Uterus (tissue), 3 donors: ENCODE measurements at regions not wholly inside any gene's neighbourhood (a gene's known extent, or its start where the extent isn't known, plus 50 kb on each side); places are given as distances from the start of the nearest gene placed in this dataset.

Experiments
- DNase-seq, 2 donors: peaks; one replicate each; pipeline ENCODE4 v3.0.0-alpha.2; 2019 to 2020
- H3K27ac ChIP-seq, 2 donors: fragments of 200-600 bp; sonication (generic); 1 replicate in 1 of 2; 2 replicates in 1 of 2; pipeline ENCODE4 v1.5.1; 2016 to 2018
- H3K27me3 ChIP-seq, 2 donors: fragments of 200-600 bp; sonication (generic); one replicate each; pipeline ENCODE4 v1.5.1; 2018 to 2019; ENCODE audit warnings: control low read depth in 1 of 2
- H3K36me3 ChIP-seq, 2 donors: fragments of 200-600 bp; sonication (generic); one replicate each; pipeline ENCODE4 v1.5.1; 2019; ENCODE audit warnings: control low read depth in 1 of 2
- H3K4me1 ChIP-seq, 2 donors: fragments of 200-600 bp; sonication (generic); one replicate each; pipeline ENCODE4 v1.5.1; 2018 to 2019; ENCODE audit warnings: control low read depth in 1 of 2
- H3K4me3 ChIP-seq, 2 donors: fragments of 200-600 bp; sonication (generic); 1 replicate in 1 of 2; 2 replicates in 1 of 2; pipeline ENCODE4 v1.5.1; 2018 to 2019; ENCODE audit warnings: mild to moderate bottlenecking in 1 of 2
- H3K9me3 ChIP-seq, 2 donors: fragments of 200-600 bp; sonication (generic); one replicate each; pipeline ENCODE4 v1.5.1; 2019; ENCODE audit warnings: control low read depth in 1 of 2
- CTCF ChIP-seq, 4 experiments: fragments of 200-600 bp in 2 of 4; fragments of 450-650 bp in 2 of 4; sonication (generic) in 2 of 4; IDR thresholded peaks; one replicate each; pipeline ENCODE4 v1.5.1; 2016 to 2019; ENCODE audit warnings: antibody characterized with exemption in 4 of 4, mild to moderate bottlenecking in 2 of 4, moderate library complexity in 1 of 4
- POLR2A ChIP-seq, 2 donors: fragments of 450-650 bp; IDR thresholded peaks; one replicate each; pipeline ENCODE4 v1.6.1; 2016; ENCODE audit warnings: antibody characterized with exemption in 2 of 2, mild to moderate bottlenecking in 1 of 2, moderate library complexity in 1 of 2
- intact Hi-C: fragments of 100-400 bp; cut with DNase I; formaldehyde crosslinking; loops from one replicate; pipeline ENCODE4 v1.15.1; 2023; ENCODE audit warnings: low total_unique reads
- donor health status: DM: yes; HTN: yes; CAD: no.

- Histone ChIP-seq H3K36me3 (no peaks in the 10 kb centered on the region), H3K27ac (no peak overlapping the region), H3K4me3 (no peak overlapping the region), H3K4me1 (no peaks in the 10 kb centered on the region), H3K27me3 (no peaks in the 10 kb centered on the region), H3K9me3 (no peaks in the 10 kb centered on the region)
- TF ChIP-seq POLR2A (IDR thresholded peaks at IDR 0.05) (no peak), CTCF (IDR thresholded peaks at IDR 0.05) (no peak)
- intact Hi-C loops: no loop called here
- no peak for DNase-seq
Observed at GRCh38 chr6:44621846-44622245, 234.3 kb downstream of the CDC5L start.

- H3K4me3 ChIP-seq: no peak overlapping the region
Observed at GRCh38 chr6:44622555-44622954, 235.0 kb downstream of the CDC5L start.

GRCh38 chr6:44622956-44623355, 235.4 kb downstream of the CDC5L start:
- no peaks in the 10 kb centered on the region for H3K9me3 ChIP-seq
- no peaks in the 10 kb centered on the region for H3K36me3 ChIP-seq
- no peaks in the 10 kb centered on the region for H3K27me3 ChIP-seq
- H3K27ac ChIP-seq: no peak overlapping the region
- intact Hi-C loops: no loop called here
- no peak for DNase-seq
- H3K4me1 ChIP-seq: no peaks in the 10 kb centered on the region
- no peak overlapping the region for H3K4me3 ChIP-seq
- TF ChIP-seq CTCF (IDR thresholded peaks at IDR 0.05) (no peak), POLR2A (IDR thresholded peaks at IDR 0.05) (no peak)

More at GRCh38 chr6:44622555-44622954, 235.0 kb downstream of the CDC5L start:
- no peak for TF ChIP-seq POLR2A (IDR thresholded peaks at IDR 0.05)
- no peak for TF ChIP-seq CTCF (IDR thresholded peaks at IDR 0.05)
- Histone ChIP-seq H3K4me1 (no peaks in the 10 kb centered on the region), H3K27ac (no peak overlapping the region), H3K9me3 (no peaks in the 10 kb centered on the region), H3K36me3 (no peaks in the 10 kb centered on the region), H3K27me3 (no peaks in the 10 kb centered on the region)
- intact Hi-C loops: no loop called here
- DNase-seq: no peak

- TF ChIP-seq POLR2A (IDR thresholded peaks at IDR 0.05) (no peak), CTCF (IDR thresholded peaks at IDR 0.05) (no peak)
- Histone ChIP-seq H3K36me3 (no peaks in the 10 kb centered on the region), H3K27me3 (no peaks in the 10 kb centered on the region), H3K4me3 (no peak overlapping the region), H3K27ac (no peak overlapping the region), H3K9me3 (no peaks in the 10 kb centered on the region), H3K4me1 (no peaks in the 10 kb centered on the region)
- intact Hi-C loops: no loop called here
- no peak for DNase-seq
Observed at GRCh38 chr6:44624226-44624625, 236.7 kb downstream of the CDC5L start.

GRCh38 chr6:44624936-44625573, 237.5 kb downstream of the CDC5L start:
- no peak overlapping the region for H3K27ac ChIP-seq
- no peak for TF ChIP-seq POLR2A (IDR thresholded peaks at IDR 0.05)
- no peak for TF ChIP-seq CTCF (IDR thresholded peaks at IDR 0.05)
- H3K27me3 ChIP-seq: no peaks in the 10 kb centered on the region
- intact Hi-C loops: no loop called here
- no peak for DNase-seq
- H3K9me3 ChIP-seq: no peaks in the 10 kb centered on the region
- H3K36me3 ChIP-seq: no peaks in the 10 kb centered on the region
- H3K4me3 ChIP-seq: no peak overlapping the region
- no peaks in the 10 kb centered on the region for H3K4me1 ChIP-seq
